Mesothelial cell of epicardium (in vitro differentiated cells): ENCODE measurements at regions not wholly inside any gene's neighbourhood (a gene's known extent, or its start where the extent isn't known, plus 50 kb on each side); places are given as distances from the start of the nearest gene placed in this dataset.

Source experiments
- DNase-seq, 2 experiments: peaks; one replicate each; pipeline ENCODE4 v3.0.0; 2021; ENCODE audit warnings: low spot score in 2 of 2; ENCODE audit not compliant: unreplicated experiment in 2 of 2
- H3K27ac Mint-ChIP-seq: 2 replicates; pipeline ENCODE4 v1.8.0; 2021; ENCODE audit warnings: mixed read lengths
- H3K27me3 Mint-ChIP-seq: 2 replicates; pipeline ENCODE4 v1.8.0; 2021; ENCODE audit warnings: low read depth, mixed read lengths
- H3K36me3 Mint-ChIP-seq: 2 replicates; pipeline ENCODE4 v1.8.0; 2021; ENCODE audit warnings: mixed read lengths
- H3K4me1 Mint-ChIP-seq: 2 replicates; pipeline ENCODE4 v1.8.0; 2021; ENCODE audit warnings: mixed read lengths
- H3K4me3 Mint-ChIP-seq: 2 replicates; pipeline ENCODE4 v1.8.0; 2021; ENCODE audit warnings: mild to moderate bottlenecking, moderate library complexity, mixed read lengths
- H3K9me3 Mint-ChIP-seq: 2 replicates; pipeline ENCODE4 v1.8.0; 2021; ENCODE audit warnings: mixed read lengths
- TF ChIP-seq, protein P1 (sequence below): fragments of 200-600 bp; sonication (generic); IDR thresholded peaks from one replicate; pipeline ENCODE4 v1.5.0; 2021; ENCODE audit warnings: antibody characterized with exemption; ENCODE audit not compliant: unreplicated experiment

DNA sequence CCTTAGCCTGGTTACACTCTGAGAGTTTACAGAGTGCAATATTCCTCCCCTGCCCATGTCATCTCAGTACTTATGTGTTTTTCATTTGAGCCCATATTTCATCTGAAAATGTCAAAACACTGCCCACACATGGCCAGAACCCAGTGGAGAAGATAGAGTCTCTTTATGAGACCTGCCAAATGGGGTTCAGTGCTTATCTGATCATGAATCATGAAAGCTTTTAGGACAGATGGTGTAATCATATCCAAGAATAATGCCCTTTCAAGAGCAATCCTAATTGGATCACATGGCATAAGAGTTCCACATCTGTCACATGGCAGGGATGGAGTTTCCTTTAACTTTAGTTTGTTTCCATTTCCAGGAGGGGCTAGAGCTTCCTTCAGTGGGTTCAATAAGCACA lies 77.2 kb upstream of the AGBL1 start:
- TF ChIP-seq, protein P1, sequence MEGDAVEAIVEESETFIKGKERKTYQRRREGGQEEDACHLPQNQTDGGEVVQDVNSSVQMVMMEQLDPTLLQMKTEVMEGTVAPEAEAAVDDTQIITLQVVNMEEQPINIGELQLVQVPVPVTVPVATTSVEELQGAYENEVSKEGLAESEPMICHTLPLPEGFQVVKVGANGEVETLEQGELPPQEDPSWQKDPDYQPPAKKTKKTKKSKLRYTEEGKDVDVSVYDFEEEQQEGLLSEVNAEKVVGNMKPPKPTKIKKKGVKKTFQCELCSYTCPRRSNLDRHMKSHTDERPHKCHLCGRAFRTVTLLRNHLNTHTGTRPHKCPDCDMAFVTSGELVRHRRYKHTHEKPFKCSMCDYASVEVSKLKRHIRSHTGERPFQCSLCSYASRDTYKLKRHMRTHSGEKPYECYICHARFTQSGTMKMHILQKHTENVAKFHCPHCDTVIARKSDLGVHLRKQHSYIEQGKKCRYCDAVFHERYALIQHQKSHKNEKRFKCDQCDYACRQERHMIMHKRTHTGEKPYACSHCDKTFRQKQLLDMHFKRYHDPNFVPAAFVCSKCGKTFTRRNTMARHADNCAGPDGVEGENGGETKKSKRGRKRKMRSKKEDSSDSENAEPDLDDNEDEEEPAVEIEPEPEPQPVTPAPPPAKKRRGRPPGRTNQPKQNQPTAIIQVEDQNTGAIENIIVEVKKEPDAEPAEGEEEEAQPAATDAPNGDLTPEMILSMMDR = no peak

DNA sequence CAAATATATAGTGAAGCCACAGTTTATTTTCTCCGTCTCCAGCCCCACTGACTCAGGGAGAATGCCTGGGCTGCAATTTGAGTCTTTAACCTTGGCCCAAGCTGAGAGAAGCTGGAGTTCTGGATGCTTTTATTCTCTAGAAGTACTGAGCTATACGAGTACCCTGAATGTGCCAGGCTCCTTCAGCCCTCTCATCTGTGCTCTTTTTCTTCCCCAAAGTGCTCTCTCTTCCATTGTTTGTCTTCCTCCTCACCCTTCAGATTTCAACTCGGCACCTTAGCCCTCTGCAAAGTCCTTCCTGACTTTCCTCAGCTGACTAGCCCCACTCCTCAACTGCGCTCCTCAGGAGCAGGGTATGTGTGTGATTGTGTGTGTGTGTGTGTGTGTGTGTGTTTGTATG lies 75.6 kb upstream of the AGBL1 start:
- peaks cover 4% of the 10 kb centered on the region for H3K4me1 Mint-ChIP-seq
- H3K27me3 Mint-ChIP-seq = peaks cover 24% of the 10 kb centered on the region
- no peak overlapping the region for H3K4me3 Mint-ChIP-seq
- no peaks in the 10 kb centered on the region for H3K9me3 Mint-ChIP-seq
- TF ChIP-seq, protein P1 = no peak
- no peak for DNase-seq
- no peaks in the 10 kb centered on the region for H3K36me3 Mint-ChIP-seq
- no peak overlapping the region for H3K27ac Mint-ChIP-seq

More for the DNA sequence above, 77.2 kb upstream of the AGBL1 start:
- Mint-ChIP-seq H3K9me3 (no peaks in the 10 kb centered on the region), H3K4me1 (peaks cover 4% of the 10 kb centered on the region), H3K27me3 (peaks cover 31% of the 10 kb centered on the region), H3K4me3 (no peak overlapping the region), H3K36me3 (no peaks in the 10 kb centered on the region), H3K27ac (no peak overlapping the region)
- DNase-seq = no peak

DNA sequence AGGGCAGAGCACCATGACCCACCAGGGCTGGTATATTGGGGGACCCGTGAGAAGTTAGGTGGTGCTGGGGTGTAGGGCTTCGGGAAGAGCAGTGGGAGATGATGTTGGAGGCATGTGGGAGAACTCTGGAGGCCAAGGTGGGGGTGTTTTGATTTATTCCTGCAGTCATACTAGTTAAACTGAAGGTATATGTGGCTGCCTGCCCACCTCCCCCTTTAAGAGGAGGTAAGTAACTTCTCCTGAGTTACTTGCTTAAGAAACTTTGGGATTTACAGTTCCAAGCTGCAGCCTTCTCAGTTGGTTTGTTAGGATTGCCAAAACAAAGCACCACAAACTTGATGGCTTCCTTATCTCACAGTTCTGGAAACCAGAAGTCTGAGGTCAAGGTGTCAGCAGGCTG lies 73.1 kb upstream of the AGBL1 start:
- H3K27ac Mint-ChIP-seq = no peak overlapping the region
- H3K4me1 Mint-ChIP-seq = peaks cover 4% of the 10 kb centered on the region
- TF ChIP-seq, protein P1 = no peak
- H3K9me3 Mint-ChIP-seq = no peaks in the 10 kb centered on the region
- no peak overlapping the region for H3K4me3 Mint-ChIP-seq
- no peaks in the 10 kb centered on the region for H3K36me3 Mint-ChIP-seq
- no peak for DNase-seq
- H3K27me3 Mint-ChIP-seq = peaks cover 17% of the 10 kb centered on the region

DNA sequence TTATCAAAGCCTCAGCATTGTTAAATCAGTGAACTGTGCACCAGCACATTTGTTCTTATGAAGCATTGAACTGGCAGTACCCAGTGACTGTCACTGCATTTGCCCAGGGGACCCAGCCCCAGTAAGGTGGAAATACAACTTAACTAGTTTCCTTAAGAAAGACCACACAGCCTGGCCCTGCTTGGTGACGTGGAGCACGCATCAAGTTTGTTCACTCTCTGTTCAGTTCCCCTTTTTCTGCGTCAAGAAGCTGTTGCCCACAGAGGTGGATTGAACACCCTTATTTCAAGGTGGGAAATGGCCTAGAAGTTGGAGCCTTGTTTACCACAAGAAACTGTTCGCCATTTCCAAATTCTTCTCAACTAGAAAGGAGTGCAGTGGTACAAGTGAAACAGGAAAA lies 69.9 kb upstream of the AGBL1 start:
- H3K27me3 Mint-ChIP-seq = peaks cover 20% of the 10 kb centered on the region
- H3K4me3 Mint-ChIP-seq = no peak overlapping the region
- no peak for DNase-seq
- no peaks in the 10 kb centered on the region for H3K4me1 Mint-ChIP-seq
- TF ChIP-seq, protein P1 = no peak
- H3K9me3 Mint-ChIP-seq = no peaks in the 10 kb centered on the region
- no peak overlapping the region for H3K27ac Mint-ChIP-seq
- no peaks in the 10 kb centered on the region for H3K36me3 Mint-ChIP-seq

DNA sequence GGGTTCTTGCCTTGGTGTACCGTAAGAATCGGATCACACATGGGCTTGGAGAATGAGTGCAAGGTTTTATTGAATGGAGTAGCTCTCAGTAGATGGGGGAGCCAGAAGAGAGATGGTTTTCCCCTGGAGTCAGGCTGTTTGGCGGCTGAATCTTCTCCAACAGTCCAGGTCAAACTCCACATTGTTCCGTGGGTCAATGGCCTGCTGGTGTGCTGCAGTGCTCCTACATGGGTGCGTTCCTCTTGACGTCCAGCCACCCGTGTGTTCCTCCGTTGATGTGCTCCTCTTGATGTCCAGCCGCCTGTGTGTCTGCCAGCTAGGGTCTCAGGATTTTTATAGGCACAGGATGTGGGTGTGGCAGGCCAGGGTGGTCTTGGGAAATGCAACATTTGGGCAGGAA lies 69.3 kb upstream of the AGBL1 start:
- no peak for DNase-seq
- H3K4me1 Mint-ChIP-seq = no peaks in the 10 kb centered on the region
- H3K9me3 Mint-ChIP-seq = no peaks in the 10 kb centered on the region
- H3K27me3 Mint-ChIP-seq = peaks cover 17% of the 10 kb centered on the region
- H3K27ac Mint-ChIP-seq = no peak overlapping the region
- no peaks in the 10 kb centered on the region for H3K36me3 Mint-ChIP-seq
- H3K4me3 Mint-ChIP-seq = no peak overlapping the region
- TF ChIP-seq, protein P1 = no peak

DNA sequence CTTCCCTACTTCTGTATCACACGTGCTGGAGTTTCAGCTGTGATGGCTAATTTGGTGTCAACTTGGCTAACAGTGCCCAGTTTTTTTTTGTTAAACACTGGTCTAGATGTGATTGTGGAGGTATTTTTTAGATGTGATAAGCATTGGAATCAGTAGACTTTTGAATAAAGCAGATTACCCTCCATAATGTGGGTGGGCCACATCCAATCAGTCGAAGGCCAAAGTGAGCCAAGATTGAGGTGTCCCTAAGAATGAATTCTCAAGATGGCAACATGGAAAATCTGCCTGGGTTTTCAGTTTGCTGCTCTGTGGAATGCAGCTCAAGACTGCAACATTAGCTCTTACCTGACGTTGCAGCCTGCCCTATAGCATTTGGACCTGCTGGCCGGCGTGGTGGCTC lies 68.8 kb upstream of the AGBL1 start:
- H3K9me3 Mint-ChIP-seq = no peaks in the 10 kb centered on the region
- H3K27ac Mint-ChIP-seq = no peak overlapping the region
- TF ChIP-seq, protein P1 = no peak
- H3K4me1 Mint-ChIP-seq = no peaks in the 10 kb centered on the region
- peaks cover 17% of the 10 kb centered on the region for H3K27me3 Mint-ChIP-seq
- H3K4me3 Mint-ChIP-seq = no peak overlapping the region
- H3K36me3 Mint-ChIP-seq = no peaks in the 10 kb centered on the region
- DNase-seq = no peak
